IPS DF 6.9 (cell line): ENCODE measurements at regions not wholly inside any gene's neighbourhood (a gene's known extent, or its start where the extent isn't known, plus 50 kb on each side); places are given as distances from the start of the nearest gene placed in this dataset.
A peak's percentile ranks its signal among the peaks of the same experiment; 100 is the strongest.
"Not testable (repeated sequence)": the region's sequence is repeated elsewhere in the genome, so short reads cannot be mapped to it uniquely, and the experiment has no call there.

Experiments used
- DNase-seq: peaks from one replicate; pipeline ENCODE4 v3.0.0-alpha.2; 2013; ENCODE audit warnings: low read depth, low spot score
- H3K27ac ChIP-seq: one replicate; pipeline ENCODE4 v1.5.1; 2013; ENCODE audit warnings: low read length, control low read depth
- H3K27me3 ChIP-seq: 2 replicates; pipeline ENCODE4 v1.6.1; 2013; ENCODE audit warnings: mild to moderate bottlenecking, low read length; ENCODE audit not compliant: control insufficient read depth, insufficient read depth
- H3K36me3 ChIP-seq: 2 replicates; pipeline ENCODE4 v1.6.1; 2013; ENCODE audit warnings: low read length; ENCODE audit not compliant: control insufficient read depth, insufficient read depth
- H3K4me1 ChIP-seq: 2 replicates; pipeline ENCODE4 v1.6.1; 2013; ENCODE audit warnings: low read length; ENCODE audit not compliant: control insufficient read depth, insufficient read depth
- H3K4me3 ChIP-seq: 2 replicates; pipeline ENCODE4 v1.5.1; 2013; ENCODE audit warnings: mild to moderate bottlenecking, low read length
- H3K9me3 ChIP-seq: 2 replicates; pipeline ENCODE4 v1.6.1; 2013; ENCODE audit warnings: low read length, inconsistent platforms; ENCODE audit not compliant: control insufficient read depth, insufficient read depth
- WGBS: extraction: QIAGEN DNeasy Blood & Tissue Kit; methylation state at CpG from one replicate; pipeline ENCODE4 v1.1.7; 2013; ENCODE audit warnings: mixed read lengths, missing lambda C conversion rate; ENCODE audit not compliant: insufficient read length, insufficient coverage; 5-methylcytosine and 5-hydroxymethylcytosine counted together

- no peaks in the 10 kb centered on the region for H3K36me3 ChIP-seq
- H3K4me3 ChIP-seq = no peak overlapping the region
- no peaks in the 10 kb centered on the region for H3K9me3 ChIP-seq
- H3K27ac ChIP-seq = no peak overlapping the region
- no peak for DNase-seq
- H3K4me1 ChIP-seq = no peaks in the 10 kb centered on the region
- H3K27me3 ChIP-seq = no peaks in the 10 kb centered on the region
- WGBS = no CpG with 5 or more reads among the region's 4 CpGs
Measured at GRCh38 chr6:74891349-74891831, 314.5 kb downstream of the COL12A1 start.

GRCh38 chr6:74889635-74890034 lies 316.2 kb downstream of the COL12A1 start:
- no peaks in the 10 kb centered on the region for H3K36me3 ChIP-seq
- H3K27ac ChIP-seq = no peak overlapping the region
- no peak for DNase-seq
- no peaks in the 10 kb centered on the region for H3K27me3 ChIP-seq
- H3K9me3 ChIP-seq = no peaks in the 10 kb centered on the region
- H3K4me1 ChIP-seq = no peaks in the 10 kb centered on the region
- H3K4me3 ChIP-seq = no peak overlapping the region

- no CpG with 5 or more reads among the region's 6 CpGs for WGBS
- H3K36me3 ChIP-seq, H3K9me3 ChIP-seq, H3K4me3 ChIP-seq, H3K4me1 ChIP-seq, H3K27ac ChIP-seq, H3K27me3 ChIP-seq, DNase-seq: not testable (repeated sequence)
Measured at GRCh38 chr6:74888741-74889140, 317.1 kb downstream of the COL12A1 start.

- no peaks in the 10 kb centered on the region for H3K4me1 ChIP-seq
- H3K9me3 ChIP-seq = no peaks in the 10 kb centered on the region
- no peaks in the 10 kb centered on the region for H3K27me3 ChIP-seq
- no peak for DNase-seq
- no peak overlapping the region for H3K27ac ChIP-seq
- no peaks in the 10 kb centered on the region for H3K36me3 ChIP-seq
- WGBS = no CpG with 5 or more reads among the region's 2 CpGs
- H3K4me3 ChIP-seq = no peak overlapping the region
Measured at GRCh38 chr6:74879976-74880375, 325.9 kb downstream of the COL12A1 start.

- no peak for DNase-seq
- Histone ChIP-seq H3K27me3 (no peaks in the 10 kb centered on the region), H3K4me3 (no peak overlapping the region), H3K9me3 (no peaks in the 10 kb centered on the region), H3K27ac (no peak overlapping the region), H3K4me1 (no peaks in the 10 kb centered on the region), H3K36me3 (no peaks in the 10 kb centered on the region)
- WGBS = no CpG with 5 or more reads among the region's 4 CpGs
Measured at GRCh38 chr6:74879234-74879633, 326.6 kb downstream of the COL12A1 start.

GRCh38 chr6:74875193-74875592 lies 330.7 kb downstream of the COL12A1 start:
- WGBS = no CpG with 5 or more reads among the region's 2 CpGs
- no peaks in the 10 kb centered on the region for H3K9me3 ChIP-seq
- no peak overlapping the region for H3K27ac ChIP-seq
- no peak overlapping the region for H3K4me3 ChIP-seq
- no peaks in the 10 kb centered on the region for H3K36me3 ChIP-seq
- H3K27me3 ChIP-seq = no peaks in the 10 kb centered on the region
- no peak for DNase-seq
- H3K4me1 ChIP-seq = no peaks in the 10 kb centered on the region

- Histone ChIP-seq H3K4me1 (no peaks in the 10 kb centered on the region), H3K27me3 (no peaks in the 10 kb centered on the region), H3K36me3 (no peaks in the 10 kb centered on the region), H3K4me3 (no peak overlapping the region), H3K9me3 (no peaks in the 10 kb centered on the region), H3K27ac (no peak overlapping the region)
- no peak for DNase-seq
Measured at GRCh38 chr6:74872754-74873476, 332.9 kb downstream of the COL12A1 start.

- H3K36me3 ChIP-seq = no peaks in the 10 kb centered on the region
- no peak for DNase-seq
- no peak overlapping the region for H3K27ac ChIP-seq
- H3K27me3 ChIP-seq = no peaks in the 10 kb centered on the region
- H3K4me1 ChIP-seq = no peaks in the 10 kb centered on the region
- no CpG with 5 or more reads among the region's 1 CpG for whole genome bisulfite sequencing
- no peaks in the 10 kb centered on the region for H3K9me3 ChIP-seq
- H3K4me3 ChIP-seq = no peak overlapping the region
Measured at GRCh38 chr6:74871757-74872156, 334.1 kb downstream of the COL12A1 start.

GRCh38 chr6:74870403-74870802 lies 335.4 kb downstream of the COL12A1 start:
- Histone ChIP-seq H3K4me3 (no peak overlapping the region), H3K27me3 (no peaks in the 10 kb centered on the region), H3K9me3 (no peaks in the 10 kb centered on the region), H3K4me1 (no peaks in the 10 kb centered on the region), H3K27ac (no peak overlapping the region), H3K36me3 (no peaks in the 10 kb centered on the region)
- no CpG with 5 or more reads among the region's 2 CpGs for WGBS
- peak; percentile 4 for DNase-seq

GRCh38 chr6:74867291-74867690 lies 338.6 kb downstream of the COL12A1 start:
- no CpG with 5 or more reads among the region's 2 CpGs for WGBS
- H3K9me3 ChIP-seq = no peaks in the 10 kb centered on the region
- DNase-seq = no peak
- no peaks in the 10 kb centered on the region for H3K27me3 ChIP-seq
- no peak overlapping the region for H3K4me3 ChIP-seq
- H3K36me3 ChIP-seq = no peaks in the 10 kb centered on the region
- H3K4me1 ChIP-seq = no peaks in the 10 kb centered on the region
- no peak overlapping the region for H3K27ac ChIP-seq

- H3K36me3 ChIP-seq = no peaks in the 10 kb centered on the region
- no CpG with 5 or more reads among the region's 1 CpG for WGBS
Measured at GRCh38 chr6:74863968-74864367, 341.9 kb downstream of the COL12A1 start.

More at GRCh38 chr6:74863968-74864367, 341.9 kb downstream of the COL12A1 start:
- no peaks in the 10 kb centered on the region for H3K9me3 ChIP-seq
- H3K4me1 ChIP-seq = no peaks in the 10 kb centered on the region; the same call in 1 of the 2 replicates
- H3K4me3 ChIP-seq = no peak overlapping the region
- H3K27me3 ChIP-seq = no peaks in the 10 kb centered on the region
- no peak for DNase-seq
- H3K27ac ChIP-seq = no peak overlapping the region
